ENCODE measurements at regions not wholly inside any gene's neighbourhood (a gene's known extent, or its start where the extent isn't known, plus 50 kb on each side); places are given as distances from the start of the nearest gene placed in this dataset.

DNA sequence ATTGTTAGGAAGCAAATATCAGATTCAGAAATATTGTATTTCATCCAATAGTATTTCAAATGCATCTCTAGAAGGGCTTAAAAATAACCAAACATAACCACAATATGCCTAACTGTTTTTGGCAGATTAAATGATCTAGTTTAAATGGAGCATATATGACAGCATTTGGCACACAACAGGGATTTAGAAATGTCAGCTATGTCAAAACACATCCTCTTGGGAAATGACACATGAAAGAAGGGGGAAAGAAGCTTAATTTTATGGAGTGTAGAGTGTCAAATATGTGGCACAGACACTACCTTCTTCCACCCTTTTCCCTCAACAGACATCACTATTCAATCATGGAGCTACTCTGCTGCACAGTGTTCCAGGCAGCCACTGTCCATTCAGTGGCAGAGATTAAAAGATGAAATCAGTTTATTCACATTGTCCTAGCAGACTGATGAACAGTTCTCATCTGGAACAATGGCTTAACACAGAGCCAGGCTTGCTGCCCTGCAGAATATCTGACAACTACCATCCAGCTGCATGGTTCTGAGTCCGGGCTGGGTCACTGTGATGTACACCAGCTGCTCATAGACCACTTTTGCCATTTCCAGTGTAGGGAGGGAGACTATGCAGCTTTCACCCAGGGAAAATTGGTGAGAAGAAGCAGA, 349.8 kb downstream of the DHX35 start:
- DNase-seq (ENCODE audit: low spot score) (no peak), ATAC-seq (no peak)
- Histone ChIP-seq H3K9me2 (ENCODE audit: insufficient read depth) (peaks cover 12% of the 10 kb centered on the region; the same call in 1 of the 2 replicates), H4K20me1 (replicated peaks; ENCODE audit: insufficient read depth) (no peaks in the 10 kb centered on the region), H3K4me2 (no peak overlapping the region), H3K4me3 (no peak overlapping the region), H2AFZ (no peak overlapping the region), H3K27me3 (ENCODE audit: insufficient read depth) (no peaks in the 10 kb centered on the region), H3K27ac (ENCODE audit: low read depth) (no peak overlapping the region), H3F3A (replicated peaks; ENCODE audit: low read depth) (no peaks in the 10 kb centered on the region), H3K79me2 (replicated peaks; ENCODE audit: insufficient read depth) (no peaks in the 10 kb centered on the region), H3K4me1 (ENCODE audit: insufficient read depth) (peaks cover 8% of the 10 kb centered on the region), H3K36me3 (ENCODE audit: insufficient read depth) (peaks cover 3% of the 10 kb centered on the region; the same call in 1 of the 2 replicates)
- Mint-ChIP-seq H3K9me3 (peaks cover 16% of the 10 kb centered on the region), H3K27ac (no peak overlapping the region), H3K36me3 (ENCODE audit: low read depth) (peaks cover 10% of the 10 kb centered on the region), H3K27me3 (ENCODE audit: insufficient read depth, low read depth, poor library complexity) (no peaks in the 10 kb centered on the region), H3K4me1 (peaks cover 20% of the 10 kb centered on the region), H3K4me3 (no peak overlapping the region)
- TF ChIP-seq, protein P1, sequence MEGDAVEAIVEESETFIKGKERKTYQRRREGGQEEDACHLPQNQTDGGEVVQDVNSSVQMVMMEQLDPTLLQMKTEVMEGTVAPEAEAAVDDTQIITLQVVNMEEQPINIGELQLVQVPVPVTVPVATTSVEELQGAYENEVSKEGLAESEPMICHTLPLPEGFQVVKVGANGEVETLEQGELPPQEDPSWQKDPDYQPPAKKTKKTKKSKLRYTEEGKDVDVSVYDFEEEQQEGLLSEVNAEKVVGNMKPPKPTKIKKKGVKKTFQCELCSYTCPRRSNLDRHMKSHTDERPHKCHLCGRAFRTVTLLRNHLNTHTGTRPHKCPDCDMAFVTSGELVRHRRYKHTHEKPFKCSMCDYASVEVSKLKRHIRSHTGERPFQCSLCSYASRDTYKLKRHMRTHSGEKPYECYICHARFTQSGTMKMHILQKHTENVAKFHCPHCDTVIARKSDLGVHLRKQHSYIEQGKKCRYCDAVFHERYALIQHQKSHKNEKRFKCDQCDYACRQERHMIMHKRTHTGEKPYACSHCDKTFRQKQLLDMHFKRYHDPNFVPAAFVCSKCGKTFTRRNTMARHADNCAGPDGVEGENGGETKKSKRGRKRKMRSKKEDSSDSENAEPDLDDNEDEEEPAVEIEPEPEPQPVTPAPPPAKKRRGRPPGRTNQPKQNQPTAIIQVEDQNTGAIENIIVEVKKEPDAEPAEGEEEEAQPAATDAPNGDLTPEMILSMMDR (conservative IDR thresholded peaks at IDR 0.05; ENCODE audit: low read depth in 2 of 2), result no peak
- TF ChIP-seq EZH2phosphoT487 (IDR thresholded peaks at IDR 0.05; ENCODE audit: unreplicated experiment), result no peak
- TF ChIP-seq EZH2 (IDR thresholded peaks at IDR 0.05; ENCODE audit: low read depth, unreplicated experiment), result no peak
- no peak for TF ChIP-seq CREB1 (CRISPR knock-in tag; IDR thresholded peaks at IDR 0.05; ENCODE audit: low read depth)
- TF ChIP-seq, protein P2, sequence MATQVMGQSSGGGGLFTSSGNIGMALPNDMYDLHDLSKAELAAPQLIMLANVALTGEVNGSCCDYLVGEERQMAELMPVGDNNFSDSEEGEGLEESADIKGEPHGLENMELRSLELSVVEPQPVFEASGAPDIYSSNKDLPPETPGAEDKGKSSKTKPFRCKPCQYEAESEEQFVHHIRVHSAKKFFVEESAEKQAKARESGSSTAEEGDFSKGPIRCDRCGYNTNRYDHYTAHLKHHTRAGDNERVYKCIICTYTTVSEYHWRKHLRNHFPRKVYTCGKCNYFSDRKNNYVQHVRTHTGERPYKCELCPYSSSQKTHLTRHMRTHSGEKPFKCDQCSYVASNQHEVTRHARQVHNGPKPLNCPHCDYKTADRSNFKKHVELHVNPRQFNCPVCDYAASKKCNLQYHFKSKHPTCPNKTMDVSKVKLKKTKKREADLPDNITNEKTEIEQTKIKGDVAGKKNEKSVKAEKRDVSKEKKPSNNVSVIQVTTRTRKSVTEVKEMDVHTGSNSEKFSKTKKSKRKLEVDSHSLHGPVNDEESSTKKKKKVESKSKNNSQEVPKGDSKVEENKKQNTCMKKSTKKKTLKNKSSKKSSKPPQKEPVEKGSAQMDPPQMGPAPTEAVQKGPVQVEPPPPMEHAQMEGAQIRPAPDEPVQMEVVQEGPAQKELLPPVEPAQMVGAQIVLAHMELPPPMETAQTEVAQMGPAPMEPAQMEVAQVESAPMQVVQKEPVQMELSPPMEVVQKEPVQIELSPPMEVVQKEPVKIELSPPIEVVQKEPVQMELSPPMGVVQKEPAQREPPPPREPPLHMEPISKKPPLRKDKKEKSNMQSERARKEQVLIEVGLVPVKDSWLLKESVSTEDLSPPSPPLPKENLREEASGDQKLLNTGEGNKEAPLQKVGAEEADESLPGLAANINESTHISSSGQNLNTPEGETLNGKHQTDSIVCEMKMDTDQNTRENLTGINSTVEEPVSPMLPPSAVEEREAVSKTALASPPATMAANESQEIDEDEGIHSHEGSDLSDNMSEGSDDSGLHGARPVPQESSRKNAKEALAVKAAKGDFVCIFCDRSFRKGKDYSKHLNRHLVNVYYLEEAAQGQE (IDR thresholded peaks at IDR 0.05; ENCODE audit: unreplicated experiment), result no peak
- TF ChIP-seq, protein P3, sequence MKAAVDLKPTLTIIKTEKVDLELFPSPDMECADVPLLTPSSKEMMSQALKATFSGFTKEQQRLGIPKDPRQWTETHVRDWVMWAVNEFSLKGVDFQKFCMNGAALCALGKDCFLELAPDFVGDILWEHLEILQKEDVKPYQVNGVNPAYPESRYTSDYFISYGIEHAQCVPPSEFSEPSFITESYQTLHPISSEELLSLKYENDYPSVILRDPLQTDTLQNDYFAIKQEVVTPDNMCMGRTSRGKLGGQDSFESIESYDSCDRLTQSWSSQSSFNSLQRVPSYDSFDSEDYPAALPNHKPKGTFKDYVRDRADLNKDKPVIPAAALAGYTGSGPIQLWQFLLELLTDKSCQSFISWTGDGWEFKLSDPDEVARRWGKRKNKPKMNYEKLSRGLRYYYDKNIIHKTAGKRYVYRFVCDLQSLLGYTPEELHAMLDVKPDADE (IDR thresholded peaks at IDR 0.05), result no peak
- TF ChIP-seq ZNF331 (CRISPR knock-in tag; IDR thresholded peaks at IDR 0.05; ENCODE audit: low read depth), result no peak
- no peak for TF ChIP-seq STAT1 (IDR thresholded peaks at IDR 0.05; ENCODE audit: unreplicated experiment)
- no peak for TF ChIP-seq JUNB (IDR thresholded peaks at IDR 0.05; ENCODE audit: unreplicated experiment)
- no peak for TF ChIP-seq NANOG (IDR thresholded peaks at IDR 0.05; ENCODE audit: borderline replicate concordance)
- no peak for TF ChIP-seq ZNF114 (CRISPR knock-in tag; IDR thresholded peaks at IDR 0.05)
